Erythroblast (primary cell): ENCODE measurements at regions not wholly inside any gene's neighbourhood (a gene's known extent, or its start where the extent isn't known, plus 50 kb on each side); places are given as distances from the start of the nearest gene placed in this dataset.

Experiments
- GATA1 ChIP-seq: IDR thresholded peaks from 2 replicates; pipeline ENCODE4 v1.6.1; 2011; ENCODE audit warnings: low read depth, mild to moderate bottlenecking, control low read depth, low read length, moderate library complexity
- POLR2A ChIP-seq: IDR thresholded peaks from 2 replicates; pipeline ENCODE4 v1.6.1; 2011; ENCODE audit warnings: mild to moderate bottlenecking, low read length

DNA sequence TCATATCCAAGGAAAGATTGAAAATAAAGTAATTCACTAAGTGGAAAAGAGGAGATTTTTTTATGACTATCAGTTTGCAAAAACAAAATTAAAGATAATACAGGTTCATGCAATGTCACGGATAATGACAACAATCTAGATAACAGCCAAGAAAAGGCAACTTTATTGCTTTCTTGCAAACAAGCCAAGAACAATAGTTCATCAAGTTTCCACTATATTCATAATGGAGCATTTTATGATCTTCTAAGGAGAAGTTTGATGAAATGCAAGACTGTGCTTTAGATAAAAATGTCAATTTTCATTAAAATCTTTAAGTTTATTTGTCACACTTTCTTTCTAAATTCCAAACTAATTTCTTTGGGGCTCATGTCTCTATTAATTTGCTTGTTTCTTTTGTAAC, 53.9 kb upstream of the NRP1 start:
- TF ChIP-seq POLR2A (no peak), GATA1 (no peak)
